Liver (tissue), 8 donors: ENCODE measurements at regions not wholly inside any gene's neighbourhood (a gene's known extent, or its start where the extent isn't known, plus 50 kb on each side); places are given as distances from the start of the nearest gene placed in this dataset.

Experiments
- DNase-seq: peaks from one replicate; pipeline ENCODE4 v3.0.0-alpha.2; 2017; ENCODE audit warnings: low spot score
- H3K27ac ChIP-seq, 2 donors: one replicate each; pipeline ENCODE4 v1.7.0; 2013; ENCODE audit warnings: inconsistent platforms in 2 of 2, low read length in 2 of 2, control low read depth in 1 of 2, low read depth in 1 of 2, mild to moderate bottlenecking in 1 of 2
- H3K27me3 ChIP-seq, 4 donors: one replicate each; pipeline versions ENCODE4 v1.6.1 to v1.7.0; 2013; ENCODE audit warnings: low read length in 3 of 4, inconsistent platforms in 1 of 4, mild to moderate bottlenecking in 1 of 4, moderate library complexity in 1 of 4; ENCODE audit not compliant: control insufficient read depth in 4 of 4, insufficient read depth in 4 of 4
- H3K36me3 ChIP-seq, 4 donors: one replicate each; pipeline versions ENCODE4 v1.6.1 to v1.7.0; 2013; ENCODE audit warnings: low read length in 3 of 4, mild to moderate bottlenecking in 3 of 4, low read depth in 1 of 4, moderate library complexity in 1 of 4; ENCODE audit not compliant: control insufficient read depth in 4 of 4, insufficient read depth in 3 of 4
- H3K4me1 ChIP-seq, 4 donors: one replicate each; pipeline versions ENCODE4 v1.6.1 to v1.7.0; 2013; ENCODE audit warnings: low read length in 3 of 4, mild to moderate bottlenecking in 3 of 4, moderate library complexity in 1 of 4; ENCODE audit not compliant: control insufficient read depth in 4 of 4, insufficient read depth in 4 of 4
- H3K4me3 ChIP-seq, 3 donors: one replicate each; pipeline versions ENCODE4 v1.6.1 to v1.7.0; 2013; ENCODE audit warnings: low read length in 3 of 3, control low read depth in 1 of 3, low read depth in 1 of 3, mild to moderate bottlenecking in 1 of 3
- H3K9ac ChIP-seq, 2 donors: one replicate each; pipeline ENCODE4 v1.7.0; 2013; ENCODE audit warnings: low read length in 2 of 2, mild to moderate bottlenecking in 2 of 2, moderate library complexity in 2 of 2, control low read depth in 1 of 2, low read depth in 1 of 2
- H3K9me3 ChIP-seq, 4 donors: one replicate each; pipeline versions ENCODE4 v1.6.1 to v1.7.0; 2013; ENCODE audit warnings: low read length in 3 of 4; ENCODE audit not compliant: control insufficient read depth in 4 of 4
- EGR1 ChIP-seq, 2 donors: IDR thresholded peaks; 2 replicates each; pipeline ENCODE4 v1.6.1; 2016 to 2018; ENCODE audit warnings: antibody characterized with exemption in 2 of 2, low read depth in 2 of 2
- FOXA1 ChIP-seq: IDR thresholded peaks from 2 replicates; pipeline ENCODE4 v1.6.1; 2016; ENCODE audit warnings: antibody characterized with exemption
- FOXA2 ChIP-seq: IDR thresholded peaks from 2 replicates; pipeline ENCODE4 v1.6.1; 2016; ENCODE audit warnings: antibody characterized with exemption
- GABPA ChIP-seq, 2 donors: IDR thresholded peaks in 1 of 2; conservative IDR thresholded peaks in 1 of 2; 2 replicates each; pipeline ENCODE4 v1.6.1; 2016; ENCODE audit warnings: antibody characterized with exemption in 2 of 2, mild to moderate bottlenecking in 1 of 2, moderate library complexity in 1 of 2
- HNF4A ChIP-seq, 2 donors: conservative IDR thresholded peaks; 2 replicates each; pipeline ENCODE4 v1.6.1; 2016; ENCODE audit warnings: antibody characterized with exemption in 2 of 2, mild to moderate bottlenecking in 2 of 2
- HNF4G ChIP-seq: IDR thresholded peaks from 2 replicates; pipeline ENCODE4 v1.6.1; 2016; ENCODE audit warnings: antibody characterized with exemption
- JUND ChIP-seq, 2 donors: IDR thresholded peaks; 2 replicates each; pipeline ENCODE4 v1.6.1; 2016; ENCODE audit warnings: antibody characterized with exemption in 2 of 2
- NR2F2 ChIP-seq: IDR thresholded peaks from 2 replicates; pipeline ENCODE4 v1.6.1; 2016; ENCODE audit warnings: antibody characterized with exemption
- RAD21 ChIP-seq, 2 donors: IDR thresholded peaks; 2 replicates each; pipeline ENCODE4 v1.6.1; 2016; ENCODE audit warnings: antibody characterized with exemption in 2 of 2, mild to moderate bottlenecking in 2 of 2
- RXRA ChIP-seq, 2 donors: IDR thresholded peaks; 2 replicates each; pipeline ENCODE4 v1.6.1; 2017 to 2018; ENCODE audit warnings: antibody characterized with exemption in 2 of 2, mild to moderate bottlenecking in 1 of 2
- SP1 ChIP-seq: IDR thresholded peaks from 2 replicates; pipeline ENCODE4 v1.6.1; 2018; ENCODE audit warnings: antibody characterized with exemption, mild to moderate bottlenecking
- TAF1 ChIP-seq: conservative IDR thresholded peaks from 2 replicates; pipeline ENCODE4 v1.6.1; 2016; ENCODE audit warnings: antibody characterized with exemption, mild to moderate bottlenecking
- YY1 ChIP-seq: IDR thresholded peaks from 2 replicates; pipeline ENCODE4 v1.6.1; 2016; ENCODE audit warnings: antibody characterized with exemption, mild to moderate bottlenecking
- WGBS: extraction: QIAGEN DNeasy Blood & Tissue Kit; methylation state at CpG from one replicate; pipeline ENCODE4 v1.1.7; 2013; 5-methylcytosine and 5-hydroxymethylcytosine counted together
- TF ChIP-seq, protein P1 (sequence below): IDR thresholded peaks from 2 replicates; pipeline ENCODE4 v1.6.1; 2016; ENCODE audit warnings: antibody characterized with exemption
- TF ChIP-seq, protein P2 (sequence below): IDR thresholded peaks from 2 replicates; pipeline ENCODE4 v1.6.1; 2016; ENCODE audit warnings: antibody characterized with exemption
- TF ChIP-seq, protein P3 (sequence below): IDR thresholded peaks from 2 replicates; pipeline ENCODE4 v1.6.1; 2016; ENCODE audit warnings: antibody characterized with exemption
- TF ChIP-seq, protein P4 (sequence below): IDR thresholded peaks from 2 replicates; pipeline ENCODE4 v1.6.1; 2016; ENCODE audit warnings: antibody characterized with exemption, mild to moderate bottlenecking
- TF ChIP-seq, protein P5 (sequence below): fragments of 150-350 bp; IDR thresholded peaks from 2 replicates; pipeline ENCODE4 v1.5.1; 2017; ENCODE audit warnings: improper control_type of control experiment, low read depth, low read length; ENCODE audit not compliant: missing input control
- donor health status: healthy.
- donor health status: healthy.
- donor health status: healthy.
- donor health status: healthy.
- donor health status: healthy.

DNA sequence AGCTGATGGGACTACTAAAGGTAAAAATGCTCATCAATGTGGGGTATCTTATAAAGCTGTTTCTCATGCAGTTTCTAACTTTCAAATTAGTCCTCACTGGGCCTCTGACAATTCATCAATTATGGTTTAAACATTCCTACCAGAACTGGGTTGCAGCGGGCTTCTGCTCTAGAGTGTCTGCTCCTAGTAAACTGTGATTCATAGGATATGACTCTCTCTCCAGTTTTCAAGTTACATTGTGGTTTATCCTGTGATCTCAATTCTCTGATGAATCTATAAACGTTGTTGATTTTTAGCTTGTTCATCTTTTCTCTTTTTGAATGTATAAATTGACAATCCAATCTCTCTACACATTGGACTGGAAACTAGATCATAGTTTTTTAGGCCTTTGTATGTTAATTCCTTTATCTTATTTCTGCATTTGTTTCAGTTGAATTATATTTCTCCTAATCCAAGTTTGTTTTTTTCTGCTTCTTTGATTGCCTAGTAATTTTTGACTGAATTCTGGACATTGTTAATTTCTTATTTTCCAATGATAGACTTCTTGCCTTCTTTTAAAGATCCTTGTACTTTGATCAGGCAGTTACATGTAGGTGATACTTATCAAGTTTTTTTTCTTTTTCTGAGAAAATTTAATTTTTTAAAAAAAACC is 822.6 kb downstream of the TLE1 start:
- Histone ChIP-seq H3K4me3 (no peak overlapping the region), H3K27ac (no peak overlapping the region), H3K4me1 (no peaks in the 10 kb centered on the region), H3K36me3 (no peaks in the 10 kb centered on the region), H3K9me3 (no peaks in the 10 kb centered on the region), H3K27me3 (no peaks in the 10 kb centered on the region), H3K9ac (no peak overlapping the region)
- no peak for DNase-seq
- 83% methylated on average over 2 of the region's 2 CpGs for WGBS
- TF ChIP-seq, protein P1, sequence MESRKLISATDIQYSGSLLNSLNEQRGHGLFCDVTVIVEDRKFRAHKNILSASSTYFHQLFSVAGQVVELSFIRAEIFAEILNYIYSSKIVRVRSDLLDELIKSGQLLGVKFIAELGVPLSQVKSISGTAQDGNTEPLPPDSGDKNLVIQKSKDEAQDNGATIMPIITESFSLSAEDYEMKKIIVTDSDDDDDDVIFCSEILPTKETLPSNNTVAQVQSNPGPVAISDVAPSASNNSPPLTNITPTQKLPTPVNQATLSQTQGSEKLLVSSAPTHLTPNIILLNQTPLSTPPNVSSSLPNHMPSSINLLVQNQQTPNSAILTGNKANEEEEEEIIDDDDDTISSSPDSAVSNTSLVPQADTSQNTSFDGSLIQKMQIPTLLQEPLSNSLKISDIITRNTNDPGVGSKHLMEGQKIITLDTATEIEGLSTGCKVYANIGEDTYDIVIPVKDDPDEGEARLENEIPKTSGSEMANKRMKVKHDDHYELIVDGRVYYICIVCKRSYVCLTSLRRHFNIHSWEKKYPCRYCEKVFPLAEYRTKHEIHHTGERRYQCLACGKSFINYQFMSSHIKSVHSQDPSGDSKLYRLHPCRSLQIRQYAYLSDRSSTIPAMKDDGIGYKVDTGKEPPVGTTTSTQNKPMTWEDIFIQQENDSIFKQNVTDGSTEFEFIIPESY = no peak
- TF ChIP-seq FOXA1 = no peak
- TF ChIP-seq JUND (IDR thresholded peaks at IDR 0.05) = no peak
- TF ChIP-seq, protein P2, sequence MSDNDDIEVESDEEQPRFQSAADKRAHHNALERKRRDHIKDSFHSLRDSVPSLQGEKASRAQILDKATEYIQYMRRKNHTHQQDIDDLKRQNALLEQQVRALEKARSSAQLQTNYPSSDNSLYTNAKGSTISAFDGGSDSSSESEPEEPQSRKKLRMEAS = no peak
- no peak for TF ChIP-seq HNF4A (conservative IDR thresholded peaks at IDR 0.05)
- TF ChIP-seq HNF4G = no peak
- TF ChIP-seq GABPA (IDR thresholded peaks at IDR 0.05 in 1 of 2, conservative IDR thresholded peaks at IDR 0.05 in 1 of 2) = no peak
- no peak for TF ChIP-seq FOXA2
- TF ChIP-seq SP1 = no peak
- no peak for TF ChIP-seq TAF1
- TF ChIP-seq YY1 = no peak
- TF ChIP-seq, protein P3, sequence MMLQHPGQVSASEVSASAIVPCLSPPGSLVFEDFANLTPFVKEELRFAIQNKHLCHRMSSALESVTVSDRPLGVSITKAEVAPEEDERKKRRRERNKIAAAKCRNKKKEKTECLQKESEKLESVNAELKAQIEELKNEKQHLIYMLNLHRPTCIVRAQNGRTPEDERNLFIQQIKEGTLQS = no peak
- TF ChIP-seq RAD21 (IDR thresholded peaks at IDR 0.05) = no peak
- TF ChIP-seq EGR1 (IDR thresholded peaks at IDR 0.05; ENCODE audit: low read depth in 2 of 2) = no peak
- no peak for TF ChIP-seq NR2F2

DNA sequence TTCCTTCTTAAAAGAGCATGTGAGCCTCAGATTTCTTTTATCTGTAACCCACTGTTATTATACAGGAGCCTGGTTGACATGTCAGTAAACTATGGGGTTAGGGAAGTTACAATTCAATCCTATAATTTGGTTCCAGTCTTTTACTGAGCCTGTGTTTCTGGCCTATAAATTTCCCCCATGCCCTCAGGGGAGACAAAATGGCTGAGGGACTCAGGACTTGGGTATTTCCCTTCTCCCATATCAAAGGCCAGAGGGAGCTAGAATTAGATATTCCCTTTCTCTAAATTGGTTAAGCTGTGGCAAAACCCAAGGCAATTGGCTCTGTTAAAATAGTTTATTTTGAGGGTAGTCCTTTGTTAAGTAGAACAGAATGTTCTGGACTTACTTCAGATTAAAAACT is 823.2 kb downstream of the TLE1 start:
- no peaks in the 10 kb centered on the region for H3K36me3 ChIP-seq
- H3K4me1 ChIP-seq = no peaks in the 10 kb centered on the region
- no peak overlapping the region for H3K27ac ChIP-seq
- H3K4me3 ChIP-seq = no peak overlapping the region
- H3K9me3 ChIP-seq = no peaks in the 10 kb centered on the region
- H3K9ac ChIP-seq = no peak overlapping the region
- no peak for DNase-seq
- H3K27me3 ChIP-seq = no peaks in the 10 kb centered on the region
- no peak for TF ChIP-seq EGR1 (IDR thresholded peaks at IDR 0.05; ENCODE audit: low read depth in 2 of 2)
- TF ChIP-seq, protein P1 = no peak
- no peak for TF ChIP-seq JUND (IDR thresholded peaks at IDR 0.05)
- no peak for TF ChIP-seq FOXA2
- no peak for TF ChIP-seq FOXA1
- TF ChIP-seq YY1 = no peak
- no peak for TF ChIP-seq NR2F2
- TF ChIP-seq, protein P2 = no peak
- no peak for TF ChIP-seq GABPA (IDR thresholded peaks at IDR 0.05 in 1 of 2, conservative IDR thresholded peaks at IDR 0.05 in 1 of 2)
- no peak for TF ChIP-seq TAF1
- TF ChIP-seq RXRA (IDR thresholded peaks at IDR 0.05) = no peak
- no peak for TF ChIP-seq RAD21 (IDR thresholded peaks at IDR 0.05)
- TF ChIP-seq, protein P4, sequence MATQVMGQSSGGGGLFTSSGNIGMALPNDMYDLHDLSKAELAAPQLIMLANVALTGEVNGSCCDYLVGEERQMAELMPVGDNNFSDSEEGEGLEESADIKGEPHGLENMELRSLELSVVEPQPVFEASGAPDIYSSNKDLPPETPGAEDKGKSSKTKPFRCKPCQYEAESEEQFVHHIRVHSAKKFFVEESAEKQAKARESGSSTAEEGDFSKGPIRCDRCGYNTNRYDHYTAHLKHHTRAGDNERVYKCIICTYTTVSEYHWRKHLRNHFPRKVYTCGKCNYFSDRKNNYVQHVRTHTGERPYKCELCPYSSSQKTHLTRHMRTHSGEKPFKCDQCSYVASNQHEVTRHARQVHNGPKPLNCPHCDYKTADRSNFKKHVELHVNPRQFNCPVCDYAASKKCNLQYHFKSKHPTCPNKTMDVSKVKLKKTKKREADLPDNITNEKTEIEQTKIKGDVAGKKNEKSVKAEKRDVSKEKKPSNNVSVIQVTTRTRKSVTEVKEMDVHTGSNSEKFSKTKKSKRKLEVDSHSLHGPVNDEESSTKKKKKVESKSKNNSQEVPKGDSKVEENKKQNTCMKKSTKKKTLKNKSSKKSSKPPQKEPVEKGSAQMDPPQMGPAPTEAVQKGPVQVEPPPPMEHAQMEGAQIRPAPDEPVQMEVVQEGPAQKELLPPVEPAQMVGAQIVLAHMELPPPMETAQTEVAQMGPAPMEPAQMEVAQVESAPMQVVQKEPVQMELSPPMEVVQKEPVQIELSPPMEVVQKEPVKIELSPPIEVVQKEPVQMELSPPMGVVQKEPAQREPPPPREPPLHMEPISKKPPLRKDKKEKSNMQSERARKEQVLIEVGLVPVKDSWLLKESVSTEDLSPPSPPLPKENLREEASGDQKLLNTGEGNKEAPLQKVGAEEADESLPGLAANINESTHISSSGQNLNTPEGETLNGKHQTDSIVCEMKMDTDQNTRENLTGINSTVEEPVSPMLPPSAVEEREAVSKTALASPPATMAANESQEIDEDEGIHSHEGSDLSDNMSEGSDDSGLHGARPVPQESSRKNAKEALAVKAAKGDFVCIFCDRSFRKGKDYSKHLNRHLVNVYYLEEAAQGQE = no peak
- no peak for TF ChIP-seq HNF4A (conservative IDR thresholded peaks at IDR 0.05)
- no peak for TF ChIP-seq HNF4G
- TF ChIP-seq, protein P3 = no peak
- TF ChIP-seq, protein P5, sequence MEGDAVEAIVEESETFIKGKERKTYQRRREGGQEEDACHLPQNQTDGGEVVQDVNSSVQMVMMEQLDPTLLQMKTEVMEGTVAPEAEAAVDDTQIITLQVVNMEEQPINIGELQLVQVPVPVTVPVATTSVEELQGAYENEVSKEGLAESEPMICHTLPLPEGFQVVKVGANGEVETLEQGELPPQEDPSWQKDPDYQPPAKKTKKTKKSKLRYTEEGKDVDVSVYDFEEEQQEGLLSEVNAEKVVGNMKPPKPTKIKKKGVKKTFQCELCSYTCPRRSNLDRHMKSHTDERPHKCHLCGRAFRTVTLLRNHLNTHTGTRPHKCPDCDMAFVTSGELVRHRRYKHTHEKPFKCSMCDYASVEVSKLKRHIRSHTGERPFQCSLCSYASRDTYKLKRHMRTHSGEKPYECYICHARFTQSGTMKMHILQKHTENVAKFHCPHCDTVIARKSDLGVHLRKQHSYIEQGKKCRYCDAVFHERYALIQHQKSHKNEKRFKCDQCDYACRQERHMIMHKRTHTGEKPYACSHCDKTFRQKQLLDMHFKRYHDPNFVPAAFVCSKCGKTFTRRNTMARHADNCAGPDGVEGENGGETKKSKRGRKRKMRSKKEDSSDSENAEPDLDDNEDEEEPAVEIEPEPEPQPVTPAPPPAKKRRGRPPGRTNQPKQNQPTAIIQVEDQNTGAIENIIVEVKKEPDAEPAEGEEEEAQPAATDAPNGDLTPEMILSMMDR = no peak
- TF ChIP-seq SP1 = no peak
